GM18909 (cell line): ENCODE measurements at regions not wholly inside any gene's neighbourhood (a gene's known extent, or its start where the extent isn't known, plus 50 kb on each side); places are given as distances from the start of the nearest gene placed in this dataset.
"Not testable (repeated sequence)": the region's sequence is repeated elsewhere in the genome, so short reads cannot be mapped to it uniquely, and the experiment has no call there.

ENCODE experiments used
- ATAC-seq: cut with Tn5 transposase; IDR thresholded peaks from one replicate; pipeline ENCODE4 v1.9.1; 2021; ENCODE audit warnings: mild to moderate bottlenecking; ENCODE audit not compliant: unreplicated experiment, poor library complexity

- ATAC-seq = not testable (repeated sequence)
Measured at GRCh38 chr15:88965097-88965496, 51.9 kb upstream of the MFGE8 start.

- no peak for ATAC-seq
Measured at GRCh38 chr15:88970232-88970631, 57.1 kb upstream of the MFGE8 start.

DNA sequence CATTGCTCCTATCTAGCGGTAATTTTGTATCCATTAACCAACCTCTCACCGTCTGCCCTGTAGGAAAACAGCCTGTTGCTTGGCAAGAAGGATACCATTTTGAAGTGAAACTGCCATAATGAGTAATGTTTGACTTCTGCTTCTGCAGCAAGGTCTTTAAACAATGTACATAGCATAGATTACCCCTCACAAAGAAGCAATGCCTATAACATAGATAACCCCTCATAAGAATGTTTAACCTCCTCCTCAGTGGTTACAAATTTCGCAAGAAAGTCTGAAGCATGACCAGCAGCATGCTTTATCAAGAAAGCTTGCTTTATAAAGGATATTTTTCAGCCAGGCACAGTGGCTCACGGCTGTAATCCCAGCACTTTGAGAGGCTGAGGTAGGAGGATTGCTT is 61.2 kb upstream of the MFGE8 start:
- ATAC-seq = peak; percentile 53

DNA sequence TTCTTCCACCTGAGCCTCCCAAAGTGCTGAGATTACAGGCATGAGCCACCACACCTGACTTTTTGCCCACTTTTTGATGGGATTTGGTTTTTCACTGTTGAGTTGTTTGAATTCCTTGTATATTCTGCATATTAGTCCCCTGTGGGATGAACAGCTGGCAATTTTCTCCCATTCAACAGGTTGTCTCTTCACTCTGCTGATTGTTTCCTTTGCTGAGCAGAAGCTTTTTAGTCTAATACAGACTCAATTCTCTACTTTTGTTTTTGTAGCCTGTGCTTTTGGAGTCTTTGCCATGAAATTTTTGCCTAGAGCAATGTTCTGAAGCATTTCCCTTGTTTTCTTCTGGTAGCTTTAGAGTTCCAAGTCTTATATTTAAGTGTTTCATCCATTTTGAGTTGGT is 62.7 kb upstream of the MFGE8 start:
- no peak for ATAC-seq

DNA sequence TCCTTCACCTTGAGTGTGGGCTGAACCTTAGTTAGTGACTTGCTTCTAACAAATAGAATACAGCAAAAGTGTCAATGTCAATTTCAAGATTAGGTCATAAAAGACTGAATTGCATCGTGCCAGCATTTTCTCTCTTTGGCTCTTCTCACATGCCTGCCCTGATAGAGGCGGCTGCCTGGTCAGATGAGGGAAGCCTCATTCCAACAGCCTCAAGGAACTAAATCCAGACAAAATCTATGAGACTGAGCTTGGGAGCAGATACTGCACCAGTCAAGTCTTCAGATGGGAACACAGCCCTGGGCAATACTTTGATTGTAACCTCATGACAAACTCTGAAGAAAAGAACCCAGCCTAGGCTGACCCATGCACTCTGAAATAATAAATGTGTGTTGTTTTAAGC is 63.5 kb upstream of the MFGE8 start:
- ATAC-seq = no peak

- no peak for ATAC-seq
Measured at GRCh38 chr15:88979674-88980073, 66.5 kb upstream of the MFGE8 start.

DNA sequence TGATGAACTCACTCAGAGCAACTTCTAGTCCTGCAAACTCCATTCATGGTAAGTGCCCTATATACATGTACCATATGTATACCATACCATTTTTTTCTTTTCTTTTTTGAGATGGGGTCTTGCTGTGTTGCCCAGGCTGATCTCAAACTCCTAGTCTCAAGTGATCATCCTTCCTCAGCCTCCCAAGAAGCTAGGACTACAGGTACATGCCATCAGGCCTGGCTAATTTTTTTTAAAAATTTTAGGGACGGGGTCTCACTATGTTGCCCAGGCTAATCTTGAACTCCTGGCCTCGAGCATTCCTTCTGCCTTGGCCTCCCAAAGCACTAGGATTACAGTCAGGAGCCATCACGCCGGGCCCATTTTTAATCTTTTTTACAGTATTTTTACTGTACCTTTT is 67.3 kb upstream of the MFGE8 start:
- no peak for ATAC-seq

GRCh38 chr15:88981244-88982215 is 68.4 kb upstream of the MFGE8 start:
- ATAC-seq = no peak

DNA sequence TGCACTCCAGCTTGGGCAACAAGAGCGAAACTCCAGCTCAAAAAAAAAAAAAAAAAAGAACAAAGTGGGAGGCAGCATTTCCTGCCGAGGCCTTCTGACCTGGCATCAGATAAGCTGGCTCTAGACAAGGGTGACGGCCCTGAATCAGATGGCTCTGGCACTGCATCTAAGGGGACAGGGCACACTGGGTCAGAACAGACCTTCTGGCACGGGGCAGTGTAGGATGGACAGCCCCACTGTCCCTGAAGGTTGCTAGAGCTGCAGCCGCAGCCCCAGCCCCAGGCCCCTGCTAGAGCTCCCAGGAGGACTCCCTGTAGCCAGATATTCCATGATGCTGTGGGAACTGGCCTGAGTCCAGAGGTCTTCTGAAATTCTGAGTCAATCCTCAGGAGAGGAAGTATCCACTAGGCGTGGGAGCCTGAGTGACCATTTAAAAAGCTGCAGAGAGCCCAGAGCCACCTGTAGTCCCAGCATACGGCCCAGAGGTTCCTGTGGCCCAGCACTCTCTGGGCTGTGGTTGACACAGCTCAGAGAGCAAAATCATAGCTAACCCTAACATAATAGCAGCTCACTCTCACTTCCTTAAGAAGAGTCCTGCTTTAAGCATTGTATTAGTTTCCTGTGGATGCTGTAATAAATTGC is 69.2 kb upstream of the MFGE8 start:
- peak; percentile 98 for ATAC-seq

DNA sequence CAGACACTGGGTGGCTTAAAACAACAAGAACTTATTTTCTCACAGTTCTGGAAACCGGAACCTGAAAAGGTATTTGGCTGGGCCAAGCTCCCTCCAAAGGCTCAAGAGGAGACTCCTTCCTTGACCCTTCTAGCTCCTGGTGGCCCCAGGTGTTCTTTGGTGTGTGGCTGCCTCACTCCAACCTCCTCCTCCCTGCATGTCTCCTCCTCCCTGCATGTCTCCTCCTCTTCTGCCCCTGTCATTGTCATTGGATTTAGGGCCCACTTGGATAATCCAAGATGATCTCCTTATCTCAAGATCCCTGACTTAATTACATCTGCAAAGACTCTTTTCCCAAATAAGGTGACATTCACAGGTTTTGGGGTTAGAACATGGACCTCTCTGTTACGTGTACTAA is 69.8 kb upstream of the MFGE8 start:
- ATAC-seq = no peak

DNA sequence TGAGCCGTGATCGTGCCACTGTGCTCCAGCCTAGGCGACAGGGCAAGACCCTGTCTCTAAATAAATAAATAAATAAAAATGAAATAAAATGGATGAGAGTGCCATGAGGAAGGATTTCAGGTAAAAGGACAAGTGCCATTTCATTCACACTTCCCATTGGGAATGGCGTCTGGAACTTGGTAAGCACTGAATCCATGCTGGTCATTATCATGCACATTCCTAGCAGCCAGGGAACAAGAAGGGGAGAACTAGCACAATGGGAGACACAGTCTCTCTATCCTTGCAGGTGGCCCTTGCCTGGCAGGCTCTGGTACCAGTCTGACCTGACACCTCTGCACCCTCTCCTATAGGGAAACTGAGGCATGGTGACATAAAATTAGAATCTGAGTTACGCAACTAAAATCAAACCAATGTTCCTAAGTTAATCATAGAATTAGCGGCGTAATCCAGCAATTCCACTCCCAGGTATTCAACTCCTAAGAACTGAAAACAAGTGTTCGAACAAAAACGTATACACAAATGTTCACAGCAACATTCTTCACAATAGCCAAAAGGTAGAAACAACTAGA is 70.8 kb upstream of the MFGE8 start:
- no peak for ATAC-seq

GRCh38 chr15:88985547-88986393 is 72.6 kb upstream of the MFGE8 start:
- ATAC-seq = no peak

DNA sequence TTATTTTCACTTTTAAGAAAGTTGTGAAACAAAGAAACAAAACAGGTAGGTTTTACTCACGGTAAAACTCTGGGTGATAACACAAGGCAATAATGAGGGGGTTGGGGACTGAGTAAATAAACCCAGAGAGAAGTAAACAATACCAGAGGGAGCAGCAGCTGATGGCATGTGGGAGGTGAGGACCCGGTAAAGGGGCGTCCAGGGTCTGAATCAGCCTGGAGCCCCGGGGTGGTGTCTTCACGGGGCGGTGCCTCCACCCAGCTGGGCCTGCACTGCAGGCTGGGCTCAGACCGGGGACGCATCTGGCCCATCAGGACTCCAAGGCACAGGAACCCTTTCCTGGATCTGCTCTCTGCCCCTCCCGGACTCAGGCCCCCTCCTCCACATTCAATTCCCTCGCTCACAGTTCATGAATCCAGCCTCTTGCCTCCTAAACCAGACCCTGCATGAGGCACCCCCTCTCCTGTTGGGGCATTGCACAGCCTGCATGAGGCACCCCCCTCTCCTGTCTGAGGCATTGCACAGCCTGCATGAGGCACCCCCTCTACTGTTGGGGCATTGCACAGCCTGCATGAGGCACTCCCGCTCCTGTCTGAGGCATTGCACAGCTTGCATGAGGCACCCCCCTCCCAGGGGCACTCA is 73.9 kb upstream of the MFGE8 start:
- no peak for ATAC-seq

DNA sequence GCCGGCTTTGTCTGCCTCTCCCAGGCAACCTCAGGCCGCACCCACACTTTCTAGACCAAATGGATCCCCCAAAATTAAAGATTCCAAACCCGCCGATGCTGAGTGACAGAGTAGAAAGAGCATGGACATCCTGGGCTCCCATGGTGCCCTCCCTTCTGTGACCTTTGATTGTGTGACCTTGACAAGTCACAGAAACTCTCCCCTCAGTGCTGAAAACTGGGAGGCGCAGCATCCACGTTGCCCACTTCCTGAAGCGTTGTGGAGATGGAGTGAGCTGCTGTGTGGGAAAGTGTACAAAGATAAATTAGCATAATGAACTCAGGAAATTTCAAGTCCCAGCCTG is 74.4 kb upstream of the MFGE8 start:
- ATAC-seq = no peak

DNA sequence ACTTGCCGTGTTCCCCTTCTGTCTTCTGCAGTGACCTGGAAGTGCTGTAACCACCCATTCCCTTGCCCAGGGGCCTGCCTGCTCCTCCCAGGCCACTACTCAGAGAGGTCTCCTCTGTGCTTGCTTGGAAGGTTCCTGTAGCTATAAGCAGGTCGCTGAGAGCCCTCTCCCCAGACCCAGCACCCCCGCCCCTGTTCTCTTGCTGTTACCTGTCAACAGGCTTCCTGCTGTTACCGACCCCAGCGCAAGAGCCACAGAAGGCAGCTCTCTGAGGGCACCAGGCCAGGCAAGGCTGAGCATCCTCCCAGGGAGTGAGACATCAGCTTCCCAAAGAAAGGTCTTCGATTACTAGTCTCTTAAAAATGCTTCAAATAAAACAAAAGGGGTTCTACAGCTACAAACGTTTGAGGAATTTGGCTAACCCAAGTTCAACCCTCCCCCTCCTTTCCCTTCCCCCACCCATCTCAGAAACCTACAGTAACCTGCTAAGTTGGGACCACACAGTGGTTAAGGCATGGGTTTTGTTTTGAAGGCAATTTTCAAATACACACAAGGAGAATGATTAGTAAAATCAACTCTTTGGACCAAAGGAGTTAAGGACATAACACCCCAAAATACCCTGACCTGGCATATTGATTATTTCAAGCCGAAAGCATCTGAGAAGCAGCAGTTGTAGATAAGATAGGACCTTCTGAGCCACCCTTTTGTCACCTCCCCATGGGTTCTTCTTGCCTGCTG is 74.9 kb upstream of the MFGE8 start:
- no peak for ATAC-seq

DNA sequence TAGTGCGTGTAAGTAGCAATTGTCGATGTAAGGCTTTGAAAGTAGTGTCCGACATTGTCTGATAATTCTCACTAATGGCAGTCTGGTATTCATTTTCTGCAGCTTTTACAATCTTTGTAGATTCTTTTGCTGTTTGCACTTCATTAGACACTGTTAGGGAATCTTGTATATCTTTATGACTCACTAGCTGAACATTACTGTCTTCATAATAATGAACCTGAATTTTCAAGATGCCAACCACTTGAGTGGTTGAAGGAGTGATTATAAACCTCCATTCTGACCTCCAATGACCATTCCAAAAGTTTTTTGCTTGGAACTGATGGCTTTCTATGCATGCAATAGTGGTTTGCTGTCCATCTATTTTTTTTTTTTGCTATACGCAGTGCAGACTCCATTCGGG is 76.4 kb upstream of the MFGE8 start:
- ATAC-seq = no peak

GRCh38 chr15:88990185-88990679 is 77.1 kb upstream of the MFGE8 start:
- ATAC-seq = no peak

DNA sequence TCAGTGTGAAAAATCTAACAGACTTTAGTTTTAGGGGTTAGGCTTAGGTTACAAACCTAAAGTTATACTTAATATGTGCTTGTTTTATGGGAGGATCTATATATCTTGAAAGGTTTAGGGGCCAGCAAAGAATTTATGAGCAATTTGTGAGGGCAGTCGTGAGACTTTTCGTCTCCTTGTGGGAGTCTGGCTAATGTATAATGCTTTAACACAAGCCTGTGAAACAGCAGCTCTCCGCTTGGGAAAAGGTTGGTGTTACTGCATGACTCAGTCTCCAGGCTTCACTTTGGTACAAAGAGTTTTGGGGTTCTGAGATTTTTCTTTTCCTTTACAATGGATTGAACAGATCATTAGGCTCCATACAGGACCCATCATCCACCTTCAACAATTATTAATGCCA is 79.0 kb upstream of the MFGE8 start:
- no peak for ATAC-seq

DNA sequence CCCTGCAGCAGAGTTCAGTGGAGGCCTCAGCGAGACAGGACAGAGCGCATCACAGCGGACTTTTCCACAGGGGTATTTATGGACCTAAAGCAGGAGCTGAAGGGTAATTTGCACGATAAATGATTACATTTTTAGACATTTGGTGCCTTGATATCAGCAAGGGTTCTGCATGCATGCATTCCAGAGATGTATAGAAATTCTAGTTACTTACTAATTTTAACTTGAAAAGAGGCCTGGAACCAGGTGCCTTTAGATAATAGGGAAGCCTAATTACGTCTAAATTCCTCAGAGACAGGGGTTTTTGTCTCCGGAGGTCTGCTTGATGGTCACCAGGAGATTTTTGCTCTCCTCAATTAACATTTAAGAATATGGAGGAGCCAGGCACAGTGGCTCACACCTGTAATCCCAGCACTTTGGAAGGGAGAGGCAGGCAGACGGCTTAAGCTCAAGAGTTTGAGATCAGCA is 79.8 kb upstream of the MFGE8 start:
- ATAC-seq = no peak
